WERI-Rb-1 (cell line): ENCODE measurements at regions not wholly inside any gene's neighbourhood (a gene's known extent, or its start where the extent isn't known, plus 50 kb on each side); places are given as distances from the start of the nearest gene placed in this dataset.

Experiments
- DNase-seq: peaks from one replicate; pipeline ENCODE4 v3.0.0-alpha.2; 2020
- H3K27ac ChIP-seq: fragments of 250-450 bp; sonication (Bioruptor Pico); 2 replicates; pipeline ENCODE4 v1.5.1; 2020; ENCODE audit warnings: mild to moderate bottlenecking, moderate library complexity
- H3K27me3 ChIP-seq: fragments of 250-450 bp; sonication (Bioruptor Pico); 2 replicates; pipeline ENCODE4 v1.5.1; 2021; ENCODE audit warnings: mild to moderate bottlenecking, low read depth, moderate library complexity; ENCODE audit not compliant: insufficient read depth, severe bottlenecking
- H3K36me3 ChIP-seq: fragments of 250-450 bp; sonication (Bioruptor Pico); 2 replicates; pipeline ENCODE4 v1.5.1; 2020; ENCODE audit warnings: mild to moderate bottlenecking, moderate library complexity
- H3K4me3 ChIP-seq: 2 replicates; pipeline ENCODE4 v1.5.1; 2011; ENCODE audit warnings: low read depth, mild to moderate bottlenecking, control low read depth, low read length
- H3K9me3 ChIP-seq: fragments of 250-450 bp; sonication (Bioruptor Pico); 2 replicates; pipeline ENCODE4 v1.5.1; 2021; ENCODE audit warnings: mild to moderate bottlenecking, moderate library complexity; ENCODE audit not compliant: severe bottlenecking
- CTCF ChIP-seq: IDR thresholded peaks from 2 replicates; pipeline ENCODE4 v1.5.1; 2011; ENCODE audit warnings: low read depth, mild to moderate bottlenecking, control low read depth, inconsistent platforms, low read length

- DNase-seq = no peak
- Histone ChIP-seq H3K36me3 (no peaks in the 10 kb centered on the region), H3K4me3 (no peak overlapping the region), H3K27ac (no peak overlapping the region), H3K9me3 (peaks cover 5% of the 10 kb centered on the region), H3K27me3 (no peaks in the 10 kb centered on the region)
- no peak for TF ChIP-seq CTCF
Measured at GRCh38 chr7:18257711-18258110, 230.1 kb upstream of the PRPS1L1 start.

DNA sequence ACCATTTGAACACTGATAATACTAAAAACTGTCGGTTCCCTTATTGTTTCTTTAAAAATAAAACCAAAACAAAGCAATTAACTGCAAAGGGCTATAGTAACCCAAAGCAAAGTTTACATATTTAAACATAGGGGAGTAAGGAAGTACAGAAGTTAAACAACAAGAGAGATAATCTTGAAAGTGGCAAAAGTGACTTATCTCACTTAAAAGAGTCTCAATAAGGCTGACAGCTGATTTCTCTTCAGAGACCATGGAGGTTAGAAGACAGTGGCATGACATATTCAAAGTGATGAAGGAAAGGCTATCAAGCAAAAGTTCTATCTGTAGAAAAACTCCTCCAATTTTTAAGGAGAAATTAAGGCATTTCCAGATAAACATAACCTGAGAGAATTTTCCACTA, 233.5 kb upstream of the HDAC9 start:
- Histone ChIP-seq H3K27ac (no peak overlapping the region), H3K36me3 (no peaks in the 10 kb centered on the region), H3K27me3 (no peaks in the 10 kb centered on the region), H3K4me3 (no peak overlapping the region), H3K9me3 (peaks cover 5% of the 10 kb centered on the region)
- DNase-seq = no peak
- no peak for TF ChIP-seq CTCF

DNA sequence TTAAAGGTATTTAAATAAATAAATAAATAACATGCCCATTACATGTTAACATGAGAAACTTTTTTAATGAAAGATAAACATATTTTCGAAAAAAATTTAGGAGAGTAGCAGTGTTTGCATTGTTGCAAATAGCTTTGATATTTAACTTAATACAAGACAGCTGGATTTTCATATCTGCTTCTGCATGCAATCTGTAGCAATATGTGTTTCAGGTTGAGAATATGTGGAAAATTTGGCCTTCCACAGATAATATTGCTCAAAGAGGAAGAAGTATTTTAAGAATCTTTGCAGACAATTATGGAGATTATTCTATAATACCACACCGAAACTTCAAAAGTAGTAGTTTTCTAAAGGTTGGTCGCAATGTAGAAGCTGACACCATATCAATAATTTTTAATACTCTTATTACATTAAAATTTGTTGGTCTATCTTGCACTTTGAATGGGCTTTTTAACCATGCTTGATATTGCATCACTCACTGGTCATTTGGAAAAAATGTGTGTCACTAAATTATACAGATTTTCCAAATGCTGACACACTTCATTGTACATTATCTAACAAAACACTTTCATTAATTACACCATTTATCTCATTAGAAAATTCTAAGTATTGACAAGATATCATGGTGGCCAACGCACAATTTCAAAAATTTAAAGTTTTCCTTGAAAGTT, 229.8 kb upstream of the HDAC9 start:
- Histone ChIP-seq H3K36me3 (no peaks in the 10 kb centered on the region), H3K27ac (no peak overlapping the region), H3K4me3 (no peak overlapping the region), H3K27me3 (no peaks in the 10 kb centered on the region), H3K9me3 (peaks cover 5% of the 10 kb centered on the region)
- TF ChIP-seq CTCF = no peak
- no peak for DNase-seq

DNA sequence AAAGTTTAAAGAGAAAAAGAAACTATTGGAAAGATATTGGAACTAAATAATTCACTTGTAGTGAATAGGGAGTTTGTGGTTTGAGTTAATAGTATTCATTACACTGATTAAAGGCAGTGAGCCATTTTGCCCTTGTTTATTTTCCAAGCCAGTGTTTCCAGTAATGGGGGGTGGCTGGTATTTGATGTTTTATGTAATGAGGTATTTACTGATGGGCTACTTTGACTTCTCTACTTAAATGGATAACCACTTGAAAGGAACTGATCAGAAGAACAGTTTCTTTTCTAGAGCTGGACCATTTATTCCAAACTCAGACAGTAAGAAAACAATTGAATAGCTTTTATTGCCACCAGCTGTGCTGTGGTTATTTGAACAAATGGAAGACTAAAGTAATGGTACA, 227.0 kb upstream of the HDAC9 start:
- Histone ChIP-seq H3K27ac (no peak overlapping the region), H3K4me3 (no peak overlapping the region), H3K27me3 (no peaks in the 10 kb centered on the region), H3K9me3 (no peaks in the 10 kb centered on the region), H3K36me3 (no peaks in the 10 kb centered on the region)
- DNase-seq = no peak
- no peak for TF ChIP-seq CTCF

DNA sequence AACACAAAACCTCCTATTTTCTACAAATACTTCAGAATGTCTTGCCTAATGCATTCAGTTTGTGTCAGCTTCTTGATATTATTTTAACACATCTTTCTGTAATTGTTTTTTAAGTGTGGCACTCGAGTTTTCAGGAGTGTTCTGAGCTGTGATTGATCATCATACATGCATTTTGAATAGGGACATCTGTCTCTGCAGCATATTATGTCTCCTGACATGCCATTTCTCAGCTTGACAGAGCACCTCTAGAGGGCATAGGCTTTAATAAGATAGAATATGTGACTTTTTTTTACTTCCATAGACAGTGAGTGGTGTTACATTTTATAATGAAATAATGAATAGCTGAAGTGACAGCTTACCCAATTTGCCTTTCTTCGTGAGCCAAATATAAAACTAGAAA, 219.2 kb upstream of the HDAC9 start:
- Histone ChIP-seq H3K9me3 (no peaks in the 10 kb centered on the region), H3K36me3 (no peaks in the 10 kb centered on the region), H3K27ac (no peak overlapping the region), H3K27me3 (no peaks in the 10 kb centered on the region), H3K4me3 (no peak overlapping the region)
- no peak for DNase-seq
- TF ChIP-seq CTCF = no peak

- TF ChIP-seq CTCF = no peak
- DNase-seq = no peak
- H3K27ac ChIP-seq = no peak overlapping the region
- H3K27me3 ChIP-seq = no peaks in the 10 kb centered on the region
- H3K36me3 ChIP-seq = no peaks in the 10 kb centered on the region
- no peaks in the 10 kb centered on the region for H3K9me3 ChIP-seq
- H3K4me3 ChIP-seq = no peak overlapping the region
Measured at GRCh38 chr7:18278316-18278715, 217.2 kb upstream of the HDAC9 start.
